MM.1S (cell line): ENCODE measurements at regions not wholly inside any gene's neighbourhood (a gene's known extent, or its start where the extent isn't known, plus 50 kb on each side); places are given as distances from the start of the nearest gene placed in this dataset.
"Not testable (repeated sequence)": the region's sequence is repeated elsewhere in the genome, so short reads cannot be mapped to it uniquely, and the experiment has no call there.

Experiments
- EZH2 ChIP-seq: fragments of 300-600 bp; sonication (generic); optimal IDR thresholded peaks from 2 replicates; pipeline ENCODE3; 2017; ENCODE audit warnings: low read depth, mild to moderate bottlenecking, antibody characterized with exemption, low read length, mixed read lengths
- EZH2phosphoT487 ChIP-seq: fragments of 300-600 bp; sonication (generic); IDR thresholded peaks from 2 replicates; pipeline ENCODE4 v1.6.1; 2018; ENCODE audit warnings: antibody characterized with exemption, low read length
- TF ChIP-seq, protein P1 (sequence below): fragments of 300-600 bp; sonication (generic); IDR thresholded peaks from 2 replicates; pipeline ENCODE4 v1.5.1; 2016; ENCODE audit warnings: antibody characterized with exemption, low read length, mixed read lengths

DNA sequence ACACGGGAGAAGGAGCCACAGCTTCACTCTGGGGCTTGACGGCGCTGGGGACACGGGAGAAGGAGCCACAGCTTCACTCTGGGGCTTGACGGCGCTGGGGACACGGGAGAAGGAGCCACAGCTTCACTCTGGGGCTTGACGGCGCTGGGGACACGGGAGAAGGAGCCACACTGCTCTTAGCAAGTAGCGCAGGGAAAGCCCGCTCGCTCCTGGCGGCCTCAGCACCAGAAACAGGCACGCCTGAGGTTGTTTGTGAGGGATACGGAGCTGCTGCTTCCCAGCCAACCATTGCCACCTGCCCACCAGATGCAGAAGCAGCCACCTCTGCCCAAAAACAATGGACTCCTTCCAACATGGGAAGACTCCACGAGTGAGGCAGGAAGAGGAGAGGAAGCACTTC, 244.0 kb upstream of the MGAT5 start:
- TF ChIP-seq, protein P1, sequence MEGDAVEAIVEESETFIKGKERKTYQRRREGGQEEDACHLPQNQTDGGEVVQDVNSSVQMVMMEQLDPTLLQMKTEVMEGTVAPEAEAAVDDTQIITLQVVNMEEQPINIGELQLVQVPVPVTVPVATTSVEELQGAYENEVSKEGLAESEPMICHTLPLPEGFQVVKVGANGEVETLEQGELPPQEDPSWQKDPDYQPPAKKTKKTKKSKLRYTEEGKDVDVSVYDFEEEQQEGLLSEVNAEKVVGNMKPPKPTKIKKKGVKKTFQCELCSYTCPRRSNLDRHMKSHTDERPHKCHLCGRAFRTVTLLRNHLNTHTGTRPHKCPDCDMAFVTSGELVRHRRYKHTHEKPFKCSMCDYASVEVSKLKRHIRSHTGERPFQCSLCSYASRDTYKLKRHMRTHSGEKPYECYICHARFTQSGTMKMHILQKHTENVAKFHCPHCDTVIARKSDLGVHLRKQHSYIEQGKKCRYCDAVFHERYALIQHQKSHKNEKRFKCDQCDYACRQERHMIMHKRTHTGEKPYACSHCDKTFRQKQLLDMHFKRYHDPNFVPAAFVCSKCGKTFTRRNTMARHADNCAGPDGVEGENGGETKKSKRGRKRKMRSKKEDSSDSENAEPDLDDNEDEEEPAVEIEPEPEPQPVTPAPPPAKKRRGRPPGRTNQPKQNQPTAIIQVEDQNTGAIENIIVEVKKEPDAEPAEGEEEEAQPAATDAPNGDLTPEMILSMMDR, result not testable (repeated sequence)
- TF ChIP-seq EZH2, EZH2phosphoT487: not testable (repeated sequence)
